Glutamatergic neuron (in vitro differentiated cells): ENCODE measurements at regions not wholly inside any gene's neighbourhood (a gene's known extent, or its start where the extent isn't known, plus 50 kb on each side); places are given as distances from the start of the nearest gene placed in this dataset.

Experiments
- DNase-seq: peaks from one replicate; pipeline ENCODE4 v3.0.0; 2022
- H3K27ac Mint-ChIP-seq: one replicate; pipeline ENCODE4 v1.8.0; 2020; ENCODE audit warnings: mild to moderate bottlenecking, mixed read lengths, inconsistent platforms; ENCODE audit not compliant: unreplicated experiment
- H3K27me3 Mint-ChIP-seq: one replicate; pipeline ENCODE4 v1.8.0; 2020; ENCODE audit warnings: mild to moderate bottlenecking, moderate library complexity, mixed read lengths, inconsistent platforms; ENCODE audit not compliant: unreplicated experiment
- H3K36me3 Mint-ChIP-seq: one replicate; pipeline ENCODE4 v1.8.0; 2020; ENCODE audit warnings: mild to moderate bottlenecking, mixed read lengths, inconsistent platforms; ENCODE audit not compliant: unreplicated experiment
- H3K4me1 Mint-ChIP-seq: one replicate; pipeline ENCODE4 v1.8.0; 2020; ENCODE audit warnings: mild to moderate bottlenecking, low read depth, mixed read lengths, inconsistent platforms; ENCODE audit not compliant: unreplicated experiment
- H3K4me3 Mint-ChIP-seq: one replicate; pipeline ENCODE4 v1.8.0; 2020; ENCODE audit warnings: mild to moderate bottlenecking, mixed read lengths, inconsistent platforms; ENCODE audit not compliant: unreplicated experiment
- H3K9me3 Mint-ChIP-seq: one replicate; pipeline ENCODE4 v1.8.0; 2020; ENCODE audit warnings: mild to moderate bottlenecking, moderate library complexity, mixed read lengths, inconsistent platforms; ENCODE audit not compliant: unreplicated experiment
- TF ChIP-seq, protein P1 (sequence below): fragments of 200-600 bp; sonication (generic); IDR thresholded peaks from one replicate; pipeline ENCODE4 v1.5.0; 2021; ENCODE audit not compliant: partially characterized antibody, unreplicated experiment

DNA sequence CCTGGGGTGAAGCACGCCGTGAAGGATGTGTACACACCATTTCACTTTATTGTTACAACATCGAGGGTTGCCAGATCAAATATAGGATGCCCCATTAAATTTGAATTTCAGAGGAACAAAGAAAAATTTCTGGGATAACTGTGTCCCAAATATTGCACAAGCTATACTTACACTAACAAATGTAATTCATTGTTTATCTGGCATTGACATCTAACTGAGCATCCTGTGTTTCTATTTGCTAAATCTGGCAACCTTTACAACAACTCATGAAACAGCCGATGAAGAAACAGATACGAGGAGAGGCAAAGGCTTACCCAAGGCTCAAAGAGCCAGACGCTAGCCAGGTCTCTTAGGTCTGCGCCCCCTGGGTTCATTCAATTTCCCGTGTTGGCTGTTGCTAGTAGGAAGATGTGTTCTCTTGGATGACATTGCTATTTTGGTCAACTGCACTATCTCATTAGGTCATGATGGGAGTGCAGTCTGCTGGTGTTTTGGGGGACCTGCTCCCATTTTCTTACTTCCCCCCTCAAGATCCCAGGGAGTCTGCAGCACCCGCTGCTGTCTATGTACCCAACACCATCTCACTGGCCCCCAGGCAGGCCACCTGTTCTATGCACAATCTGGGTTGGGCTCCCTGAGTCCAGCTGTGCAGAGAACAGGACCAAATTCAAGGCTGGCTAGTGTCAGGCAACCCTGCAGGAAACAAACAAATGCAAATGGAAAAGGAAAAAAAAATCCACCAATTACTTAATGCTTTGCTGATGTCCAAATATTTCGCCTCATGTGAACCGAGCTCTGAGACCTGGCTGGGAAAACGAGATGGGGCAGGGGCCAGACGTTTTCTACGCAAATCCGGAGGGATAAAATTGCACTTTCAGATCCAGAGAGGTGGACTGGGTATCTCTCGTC lies 560.9 kb downstream of the MIAT start:
- Mint-ChIP-seq H3K4me3 (no peak overlapping the region), H3K4me1 (peaks cover 6% of the 10 kb centered on the region), H3K9me3 (no peaks in the 10 kb centered on the region), H3K36me3 (peaks cover 4% of the 10 kb centered on the region), H3K27ac (no peak overlapping the region), H3K27me3 (peaks cover 1% of the 10 kb centered on the region)
- no peak for DNase-seq
- TF ChIP-seq, protein P1, sequence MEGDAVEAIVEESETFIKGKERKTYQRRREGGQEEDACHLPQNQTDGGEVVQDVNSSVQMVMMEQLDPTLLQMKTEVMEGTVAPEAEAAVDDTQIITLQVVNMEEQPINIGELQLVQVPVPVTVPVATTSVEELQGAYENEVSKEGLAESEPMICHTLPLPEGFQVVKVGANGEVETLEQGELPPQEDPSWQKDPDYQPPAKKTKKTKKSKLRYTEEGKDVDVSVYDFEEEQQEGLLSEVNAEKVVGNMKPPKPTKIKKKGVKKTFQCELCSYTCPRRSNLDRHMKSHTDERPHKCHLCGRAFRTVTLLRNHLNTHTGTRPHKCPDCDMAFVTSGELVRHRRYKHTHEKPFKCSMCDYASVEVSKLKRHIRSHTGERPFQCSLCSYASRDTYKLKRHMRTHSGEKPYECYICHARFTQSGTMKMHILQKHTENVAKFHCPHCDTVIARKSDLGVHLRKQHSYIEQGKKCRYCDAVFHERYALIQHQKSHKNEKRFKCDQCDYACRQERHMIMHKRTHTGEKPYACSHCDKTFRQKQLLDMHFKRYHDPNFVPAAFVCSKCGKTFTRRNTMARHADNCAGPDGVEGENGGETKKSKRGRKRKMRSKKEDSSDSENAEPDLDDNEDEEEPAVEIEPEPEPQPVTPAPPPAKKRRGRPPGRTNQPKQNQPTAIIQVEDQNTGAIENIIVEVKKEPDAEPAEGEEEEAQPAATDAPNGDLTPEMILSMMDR, result no peak

DNA sequence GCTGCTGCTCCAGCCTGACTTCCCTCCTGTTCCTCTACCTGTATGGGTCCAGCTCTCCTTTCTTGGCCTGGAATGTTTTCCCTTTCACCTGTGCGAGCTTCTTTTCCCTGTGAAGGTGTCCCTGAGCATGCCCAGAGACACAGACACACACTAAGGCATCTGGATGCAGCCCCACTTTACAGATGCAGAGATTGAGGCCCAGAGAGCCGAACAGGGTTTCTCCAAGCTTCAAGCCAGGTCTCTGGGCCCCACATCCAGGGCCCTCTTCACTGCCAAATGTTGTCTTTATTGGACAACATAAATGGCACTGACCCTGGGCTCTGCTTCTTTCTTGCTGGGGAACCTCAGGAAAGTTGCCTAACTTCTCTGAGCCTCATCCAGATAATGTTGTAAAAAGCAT lies 561.6 kb downstream of the MIAT start:
- Mint-ChIP-seq H3K36me3 (no peaks in the 10 kb centered on the region), H3K27me3 (peaks cover 1% of the 10 kb centered on the region), H3K4me3 (no peak overlapping the region), H3K9me3 (no peaks in the 10 kb centered on the region), H3K4me1 (peaks cover 6% of the 10 kb centered on the region), H3K27ac (no peak overlapping the region)
- DNase-seq, result no peak
- TF ChIP-seq, protein P1, result no peak

DNA sequence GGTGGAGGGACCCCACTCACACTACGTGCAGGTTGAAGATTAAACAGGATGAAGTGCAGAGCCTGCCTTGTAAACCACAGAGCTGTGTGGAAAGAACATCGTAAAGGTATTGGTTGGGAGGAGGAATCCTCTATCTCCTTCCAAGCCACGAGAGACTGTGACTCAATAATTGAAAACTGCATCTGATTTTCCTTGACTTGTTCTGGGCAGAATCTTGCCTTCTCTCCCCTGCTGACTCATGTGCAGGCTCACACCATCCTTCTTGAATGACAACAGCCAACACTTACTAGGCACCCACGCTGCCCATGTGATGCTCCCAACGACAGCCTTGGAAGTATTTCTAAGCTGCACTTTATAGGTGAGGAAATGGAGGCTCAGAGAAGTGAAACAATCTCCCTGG lies 563.0 kb downstream of the MIAT start:
- no peak overlapping the region for H3K4me3 Mint-ChIP-seq
- no peak overlapping the region for H3K27ac Mint-ChIP-seq
- H3K9me3 Mint-ChIP-seq, result no peaks in the 10 kb centered on the region
- H3K27me3 Mint-ChIP-seq, result peaks cover 1% of the 10 kb centered on the region
- DNase-seq, result no peak
- peaks cover 6% of the 10 kb centered on the region for H3K4me1 Mint-ChIP-seq
- TF ChIP-seq, protein P1, result no peak
- no peaks in the 10 kb centered on the region for H3K36me3 Mint-ChIP-seq

DNA sequence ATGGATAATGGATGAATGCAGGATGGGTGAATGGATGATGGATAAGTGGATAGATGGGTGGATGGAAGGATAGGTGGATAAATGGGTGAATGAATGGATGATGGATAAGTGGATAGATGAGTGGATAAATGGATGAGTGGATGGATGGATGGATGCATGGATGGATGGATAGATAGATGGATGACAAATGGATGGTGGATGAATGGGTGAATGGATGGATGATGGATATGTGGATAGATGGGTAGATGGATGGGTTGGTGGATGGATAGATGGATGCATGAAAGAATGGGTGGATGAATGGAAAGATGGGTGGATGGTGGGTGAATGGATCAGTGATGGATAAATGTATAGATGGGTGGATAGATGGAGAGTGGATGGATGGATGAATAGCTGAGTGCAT lies 564.8 kb downstream of the MIAT start:
- Mint-ChIP-seq H3K27me3 (peaks cover 1% of the 10 kb centered on the region), H3K9me3 (no peaks in the 10 kb centered on the region), H3K27ac (no peak overlapping the region), H3K4me3 (no peak overlapping the region), H3K36me3 (no peaks in the 10 kb centered on the region), H3K4me1 (peaks cover 6% of the 10 kb centered on the region)
- no peak for DNase-seq
- TF ChIP-seq, protein P1, result no peak
